Brain pericyte (primary cell): ENCODE measurements at regions not wholly inside any gene's neighbourhood (a gene's known extent, or its start where the extent isn't known, plus 50 kb on each side); places are given as distances from the start of the nearest gene placed in this dataset.
"Not testable (repeated sequence)": the region's sequence is repeated elsewhere in the genome, so short reads cannot be mapped to it uniquely, and the experiment has no call there.

ENCODE experiments used
- DNase-seq: peaks from one replicate; pipeline ENCODE4 v3.0.0-alpha.2; 2012; ENCODE audit warnings: low read depth, low spot score

- DNase-seq = no peak
Measured at GRCh38 chr9:90979639-90980038, 178.0 kb downstream of the SYK start.

- DNase-seq = no peak
Measured at GRCh38 chr9:90981726-90982125, 180.1 kb downstream of the SYK start.

DNA sequence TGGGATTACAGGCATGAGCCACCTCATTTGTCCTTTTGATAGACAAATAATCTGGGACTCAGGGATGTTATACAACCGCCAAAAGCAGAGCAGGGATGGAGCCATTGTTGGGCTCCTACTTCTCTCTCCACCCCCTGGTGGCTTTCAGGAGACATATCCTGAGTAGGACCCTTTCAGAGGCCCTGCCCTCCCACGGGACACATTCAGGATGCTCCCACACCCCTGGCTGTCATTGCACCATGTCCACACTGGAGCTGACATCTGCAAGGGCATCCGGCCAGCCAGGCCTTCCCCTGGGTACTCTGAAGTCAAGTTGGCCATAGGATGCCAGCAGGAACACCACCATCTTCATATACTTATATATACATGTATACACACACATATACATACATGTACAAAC is 181.8 kb downstream of the SYK start:
- no peak for DNase-seq

GRCh38 chr9:90985631-90986030 is 184.0 kb downstream of the SYK start:
- no peak for DNase-seq

GRCh38 chr9:90986161-90986560 is 184.5 kb downstream of the SYK start:
- DNase-seq = no peak

DNA sequence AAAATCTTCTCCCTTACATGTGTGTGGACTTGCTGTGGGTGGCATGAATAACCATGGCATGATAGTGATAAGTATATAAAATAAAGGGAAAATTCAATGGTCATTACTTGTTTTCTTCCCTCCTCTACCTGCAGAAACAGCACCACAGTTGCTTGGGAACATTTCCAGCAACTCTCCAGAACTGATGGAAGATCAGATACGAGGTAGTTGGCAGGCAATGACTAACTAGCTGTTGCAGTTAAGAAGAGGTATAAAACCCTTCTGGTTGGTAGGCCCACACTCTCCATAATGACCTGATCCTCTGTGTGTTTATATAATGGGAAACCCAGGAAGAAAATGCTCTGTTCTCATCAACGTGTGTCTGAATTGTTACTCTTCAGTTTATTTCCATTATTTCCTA is 185.9 kb downstream of the SYK start:
- DNase-seq = no peak

- no peak for DNase-seq
Measured at GRCh38 chr9:90988318-90988717, 186.7 kb downstream of the SYK start.

GRCh38 chr9:90991953-90992352 is 190.3 kb downstream of the SYK start:
- no peak for DNase-seq

DNA sequence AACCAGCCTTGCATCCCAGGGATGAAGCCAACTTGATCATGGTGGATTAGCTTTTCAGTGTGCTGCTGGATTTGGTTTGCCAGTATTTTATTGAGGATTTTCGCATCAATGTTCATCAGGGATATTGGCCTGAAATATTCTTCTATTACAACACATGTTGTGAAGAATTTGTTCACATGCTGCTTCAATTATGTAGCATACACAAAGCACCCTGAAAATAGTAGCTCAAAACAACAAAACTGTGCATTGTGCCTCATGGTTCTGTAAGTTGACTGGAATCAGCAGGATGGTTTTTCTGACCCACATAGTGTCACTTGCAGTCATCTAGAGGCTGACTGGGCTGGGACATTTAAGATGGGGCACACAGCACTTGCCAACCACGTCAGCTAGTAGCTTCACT is 193.9 kb downstream of the SYK start:
- DNase-seq = no peak

GRCh38 chr9:90996154-90997065 is 194.8 kb downstream of the SYK start:
- DNase-seq = no peak

- DNase-seq = no peak
Measured at GRCh38 chr9:90998573-90998972, 197.0 kb downstream of the SYK start.

GRCh38 chr9:90999425-91000397 is 198.1 kb downstream of the SYK start:
- DNase-seq = no peak

DNA sequence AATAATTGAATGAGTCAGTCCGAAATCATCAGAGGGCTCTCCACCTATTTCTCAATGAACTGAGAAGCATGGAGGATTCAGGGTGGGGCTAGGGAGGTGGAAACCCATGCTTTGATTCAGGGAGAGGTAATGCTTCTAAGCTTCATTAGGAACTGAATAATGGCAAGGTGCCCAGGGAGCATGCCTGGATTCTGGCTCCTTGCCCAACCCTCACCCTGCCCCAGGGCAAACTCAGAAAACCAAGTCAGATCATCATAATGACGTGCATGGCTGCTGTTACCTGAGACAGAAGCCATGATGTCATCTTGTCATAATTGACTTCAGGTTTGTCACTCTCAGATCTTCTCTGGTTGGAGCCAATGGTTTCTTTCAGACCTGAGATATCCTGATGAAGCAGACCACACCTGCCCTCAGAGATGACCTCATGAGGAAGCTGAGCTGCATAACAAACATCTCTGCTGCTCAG is 199.6 kb downstream of the SYK start:
- no peak for DNase-seq

DNA sequence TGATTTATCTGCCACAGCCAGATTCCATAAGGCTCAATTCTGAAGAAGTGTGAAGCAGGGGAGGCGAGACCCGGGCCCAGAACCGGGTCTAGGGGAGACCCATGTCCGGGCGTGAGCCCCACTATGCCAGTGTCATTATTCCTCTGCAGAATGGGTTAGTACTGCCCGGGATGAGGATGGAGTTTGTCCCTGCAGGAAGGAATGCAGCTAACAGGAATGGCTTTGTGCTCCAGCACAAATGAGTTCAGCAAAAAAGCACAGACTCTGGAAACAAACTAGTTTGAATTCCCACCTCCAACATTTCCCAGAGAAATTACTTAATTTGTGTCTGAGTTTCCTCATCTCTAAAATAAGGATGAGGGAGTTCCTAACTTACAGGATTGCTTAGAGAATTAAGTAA is 202.9 kb downstream of the SYK start:
- no peak for DNase-seq

- DNase-seq = no peak
Measured at GRCh38 chr9:91004992-91005391, 203.4 kb downstream of the SYK start.

- no peak for DNase-seq
Measured at GRCh38 chr9:91006046-91006445, 204.4 kb downstream of the SYK start.

- DNase-seq = no peak
Measured at GRCh38 chr9:91008568-91008967, 206.9 kb downstream of the SYK start.

DNA sequence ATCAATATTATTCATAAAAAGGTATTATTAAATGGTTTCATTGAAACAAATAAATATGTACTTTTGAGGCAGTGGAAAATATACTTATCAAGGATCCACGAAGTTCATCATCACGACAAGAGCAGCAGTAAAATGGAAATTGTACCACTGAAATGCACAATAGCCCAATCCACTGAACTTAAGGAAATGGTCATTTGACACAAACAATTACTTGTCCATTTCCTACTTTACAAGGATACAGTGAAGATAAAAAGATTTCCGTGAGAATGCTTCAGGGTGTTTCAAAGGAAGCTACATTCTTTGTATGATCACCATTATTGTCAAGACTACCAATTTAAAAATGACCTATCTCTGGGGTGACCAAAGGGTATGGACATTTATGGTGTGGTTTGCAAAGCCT is 210.3 kb downstream of the SYK start:
- DNase-seq = no peak

- no peak for DNase-seq
Measured at GRCh38 chr9:91012933-91013841, 211.6 kb downstream of the SYK start.

DNA sequence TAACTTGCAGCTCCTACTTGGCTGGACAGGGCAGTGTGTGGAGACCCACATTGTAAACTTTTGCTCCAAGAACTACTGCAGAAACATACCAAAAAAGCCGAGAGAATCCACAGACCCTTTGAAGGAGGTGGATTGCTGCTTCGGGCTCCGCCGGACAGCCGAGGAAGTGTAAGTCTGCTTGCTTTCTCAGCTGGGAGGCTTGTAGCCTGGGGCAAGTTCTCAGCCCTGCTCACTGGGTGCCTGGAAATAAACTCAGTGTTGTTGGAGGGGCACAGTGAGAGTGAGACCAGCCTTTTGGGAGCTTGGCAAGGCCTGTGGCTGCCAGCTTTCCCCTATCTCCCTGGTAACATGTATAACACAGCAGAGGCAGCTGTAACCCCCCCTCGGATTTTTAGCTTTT is 215.6 kb downstream of the SYK start:
- no peak for DNase-seq

DNA sequence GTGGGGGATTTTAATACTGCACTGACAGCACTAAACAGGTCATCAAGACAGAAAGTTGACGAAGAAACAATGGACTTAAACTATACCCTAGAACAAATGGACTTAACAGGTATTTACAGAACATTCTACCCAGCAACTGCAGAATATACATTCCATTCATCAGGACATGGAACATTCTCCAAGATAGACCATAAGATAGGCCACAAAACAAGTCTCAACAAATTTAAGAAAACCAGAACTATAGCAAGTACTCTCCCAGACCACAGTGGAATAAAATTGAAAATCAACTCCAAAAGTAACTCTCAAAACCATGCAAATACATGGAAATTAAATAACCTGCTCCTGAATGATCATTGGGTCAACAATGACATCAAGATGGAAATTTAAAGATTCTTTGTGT is 218.3 kb downstream of the SYK start:
- DNase-seq = not testable (repeated sequence)
